Suprapubic skin (tissue), 3 donors: ENCODE measurements at regions not wholly inside any gene's neighbourhood (a gene's known extent, or its start where the extent isn't known, plus 50 kb on each side); places are given as distances from the start of the nearest gene placed in this dataset.

Source experiments
- CTCF ChIP-seq, 2 donors: fragments of 200-600 bp in 1 of 2; fragments of 450-650 bp in 1 of 2; sonication (generic) in 1 of 2; IDR thresholded peaks; one replicate each; pipeline ENCODE4 v1.5.1; 2016 to 2019; ENCODE audit warnings: antibody characterized with exemption in 2 of 2, mild to moderate bottlenecking in 1 of 2, moderate library complexity in 1 of 2
- POLR2A ChIP-seq, 2 donors: fragments of 450-650 bp; IDR thresholded peaks; one replicate each; pipeline ENCODE4 v1.6.1; 2017; ENCODE audit warnings: antibody characterized with exemption in 2 of 2, mild to moderate bottlenecking in 2 of 2, moderate library complexity in 2 of 2

GRCh38 chr10:56240471-56240870 lies 120.6 kb downstream of the ZWINT start:
- TF ChIP-seq POLR2A (IDR thresholded peaks at IDR 0.05) (no peak), CTCF (IDR thresholded peaks at IDR 0.05) (no peak)
